ENCODE measurements at regions not wholly inside any gene's neighbourhood (a gene's known extent, or its start where the extent isn't known, plus 50 kb on each side); places are given as distances from the start of the nearest gene placed in this dataset.

DNA sequence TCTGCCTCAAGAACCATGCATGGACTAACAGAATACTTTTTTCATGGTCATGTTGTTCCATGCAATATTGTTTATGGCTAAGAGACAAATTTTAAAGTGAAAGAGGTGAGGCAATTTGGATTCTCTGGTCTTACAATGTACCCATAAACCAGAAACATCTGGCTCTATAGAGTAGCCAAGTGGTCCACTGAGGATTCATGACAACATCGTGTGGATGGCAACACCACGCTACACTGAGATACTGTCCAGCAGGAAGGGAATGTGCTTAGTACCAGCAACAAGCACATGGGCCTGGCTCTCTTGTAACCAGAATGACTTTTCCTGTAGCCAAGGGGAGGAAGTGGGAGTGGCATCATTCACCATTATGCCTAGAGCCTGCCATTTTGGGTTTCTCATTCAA is 218.2 kb downstream of the GADD45G start (continued):
- TF ChIP-seq, protein P1, sequence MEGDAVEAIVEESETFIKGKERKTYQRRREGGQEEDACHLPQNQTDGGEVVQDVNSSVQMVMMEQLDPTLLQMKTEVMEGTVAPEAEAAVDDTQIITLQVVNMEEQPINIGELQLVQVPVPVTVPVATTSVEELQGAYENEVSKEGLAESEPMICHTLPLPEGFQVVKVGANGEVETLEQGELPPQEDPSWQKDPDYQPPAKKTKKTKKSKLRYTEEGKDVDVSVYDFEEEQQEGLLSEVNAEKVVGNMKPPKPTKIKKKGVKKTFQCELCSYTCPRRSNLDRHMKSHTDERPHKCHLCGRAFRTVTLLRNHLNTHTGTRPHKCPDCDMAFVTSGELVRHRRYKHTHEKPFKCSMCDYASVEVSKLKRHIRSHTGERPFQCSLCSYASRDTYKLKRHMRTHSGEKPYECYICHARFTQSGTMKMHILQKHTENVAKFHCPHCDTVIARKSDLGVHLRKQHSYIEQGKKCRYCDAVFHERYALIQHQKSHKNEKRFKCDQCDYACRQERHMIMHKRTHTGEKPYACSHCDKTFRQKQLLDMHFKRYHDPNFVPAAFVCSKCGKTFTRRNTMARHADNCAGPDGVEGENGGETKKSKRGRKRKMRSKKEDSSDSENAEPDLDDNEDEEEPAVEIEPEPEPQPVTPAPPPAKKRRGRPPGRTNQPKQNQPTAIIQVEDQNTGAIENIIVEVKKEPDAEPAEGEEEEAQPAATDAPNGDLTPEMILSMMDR (conservative IDR thresholded peaks at IDR 0.05; ENCODE audit: low read depth in 2 of 2) = no peak
- TF ChIP-seq ZNF331 (CRISPR knock-in tag; IDR thresholded peaks at IDR 0.05; ENCODE audit: low read depth) = no peak

DNA sequence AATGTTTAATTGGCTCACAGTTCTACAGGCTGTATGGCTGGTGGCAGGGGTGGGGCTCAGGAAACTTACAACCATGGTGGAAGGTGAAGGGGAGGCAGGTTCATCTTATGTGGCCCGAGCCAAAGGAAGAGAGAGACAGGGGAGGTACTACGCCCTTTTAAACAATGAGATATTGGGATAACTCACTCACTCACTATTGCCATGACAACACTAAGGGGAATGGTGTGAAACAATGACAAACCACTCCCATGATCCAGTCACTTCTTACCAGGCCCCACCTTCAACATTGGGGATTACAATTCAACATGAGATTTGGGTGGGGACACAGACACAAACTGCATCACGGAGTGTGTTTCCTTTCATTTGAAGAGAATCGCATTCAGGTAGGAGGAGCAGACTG is 220.9 kb downstream of the GADD45G start:
- no peaks in the 10 kb centered on the region for H3K36me3 ChIP-seq (ENCODE audit: insufficient read depth)
- no peak overlapping the region for H2AFZ ChIP-seq
- H3F3A ChIP-seq (replicated peaks; ENCODE audit: low read depth) = no peaks in the 10 kb centered on the region
- H3K4me2 ChIP-seq = no peak overlapping the region
- no peak for TF ChIP-seq ZNF331 (CRISPR knock-in tag; IDR thresholded peaks at IDR 0.05; ENCODE audit: low read depth)
- no peak for TF ChIP-seq EZH2 (IDR thresholded peaks at IDR 0.05; ENCODE audit: low read depth, unreplicated experiment)
- no peak for TF ChIP-seq POLR2AphosphoS5 (IDR thresholded peaks at IDR 0.05; ENCODE audit: low read depth)
- TF ChIP-seq, protein P2, sequence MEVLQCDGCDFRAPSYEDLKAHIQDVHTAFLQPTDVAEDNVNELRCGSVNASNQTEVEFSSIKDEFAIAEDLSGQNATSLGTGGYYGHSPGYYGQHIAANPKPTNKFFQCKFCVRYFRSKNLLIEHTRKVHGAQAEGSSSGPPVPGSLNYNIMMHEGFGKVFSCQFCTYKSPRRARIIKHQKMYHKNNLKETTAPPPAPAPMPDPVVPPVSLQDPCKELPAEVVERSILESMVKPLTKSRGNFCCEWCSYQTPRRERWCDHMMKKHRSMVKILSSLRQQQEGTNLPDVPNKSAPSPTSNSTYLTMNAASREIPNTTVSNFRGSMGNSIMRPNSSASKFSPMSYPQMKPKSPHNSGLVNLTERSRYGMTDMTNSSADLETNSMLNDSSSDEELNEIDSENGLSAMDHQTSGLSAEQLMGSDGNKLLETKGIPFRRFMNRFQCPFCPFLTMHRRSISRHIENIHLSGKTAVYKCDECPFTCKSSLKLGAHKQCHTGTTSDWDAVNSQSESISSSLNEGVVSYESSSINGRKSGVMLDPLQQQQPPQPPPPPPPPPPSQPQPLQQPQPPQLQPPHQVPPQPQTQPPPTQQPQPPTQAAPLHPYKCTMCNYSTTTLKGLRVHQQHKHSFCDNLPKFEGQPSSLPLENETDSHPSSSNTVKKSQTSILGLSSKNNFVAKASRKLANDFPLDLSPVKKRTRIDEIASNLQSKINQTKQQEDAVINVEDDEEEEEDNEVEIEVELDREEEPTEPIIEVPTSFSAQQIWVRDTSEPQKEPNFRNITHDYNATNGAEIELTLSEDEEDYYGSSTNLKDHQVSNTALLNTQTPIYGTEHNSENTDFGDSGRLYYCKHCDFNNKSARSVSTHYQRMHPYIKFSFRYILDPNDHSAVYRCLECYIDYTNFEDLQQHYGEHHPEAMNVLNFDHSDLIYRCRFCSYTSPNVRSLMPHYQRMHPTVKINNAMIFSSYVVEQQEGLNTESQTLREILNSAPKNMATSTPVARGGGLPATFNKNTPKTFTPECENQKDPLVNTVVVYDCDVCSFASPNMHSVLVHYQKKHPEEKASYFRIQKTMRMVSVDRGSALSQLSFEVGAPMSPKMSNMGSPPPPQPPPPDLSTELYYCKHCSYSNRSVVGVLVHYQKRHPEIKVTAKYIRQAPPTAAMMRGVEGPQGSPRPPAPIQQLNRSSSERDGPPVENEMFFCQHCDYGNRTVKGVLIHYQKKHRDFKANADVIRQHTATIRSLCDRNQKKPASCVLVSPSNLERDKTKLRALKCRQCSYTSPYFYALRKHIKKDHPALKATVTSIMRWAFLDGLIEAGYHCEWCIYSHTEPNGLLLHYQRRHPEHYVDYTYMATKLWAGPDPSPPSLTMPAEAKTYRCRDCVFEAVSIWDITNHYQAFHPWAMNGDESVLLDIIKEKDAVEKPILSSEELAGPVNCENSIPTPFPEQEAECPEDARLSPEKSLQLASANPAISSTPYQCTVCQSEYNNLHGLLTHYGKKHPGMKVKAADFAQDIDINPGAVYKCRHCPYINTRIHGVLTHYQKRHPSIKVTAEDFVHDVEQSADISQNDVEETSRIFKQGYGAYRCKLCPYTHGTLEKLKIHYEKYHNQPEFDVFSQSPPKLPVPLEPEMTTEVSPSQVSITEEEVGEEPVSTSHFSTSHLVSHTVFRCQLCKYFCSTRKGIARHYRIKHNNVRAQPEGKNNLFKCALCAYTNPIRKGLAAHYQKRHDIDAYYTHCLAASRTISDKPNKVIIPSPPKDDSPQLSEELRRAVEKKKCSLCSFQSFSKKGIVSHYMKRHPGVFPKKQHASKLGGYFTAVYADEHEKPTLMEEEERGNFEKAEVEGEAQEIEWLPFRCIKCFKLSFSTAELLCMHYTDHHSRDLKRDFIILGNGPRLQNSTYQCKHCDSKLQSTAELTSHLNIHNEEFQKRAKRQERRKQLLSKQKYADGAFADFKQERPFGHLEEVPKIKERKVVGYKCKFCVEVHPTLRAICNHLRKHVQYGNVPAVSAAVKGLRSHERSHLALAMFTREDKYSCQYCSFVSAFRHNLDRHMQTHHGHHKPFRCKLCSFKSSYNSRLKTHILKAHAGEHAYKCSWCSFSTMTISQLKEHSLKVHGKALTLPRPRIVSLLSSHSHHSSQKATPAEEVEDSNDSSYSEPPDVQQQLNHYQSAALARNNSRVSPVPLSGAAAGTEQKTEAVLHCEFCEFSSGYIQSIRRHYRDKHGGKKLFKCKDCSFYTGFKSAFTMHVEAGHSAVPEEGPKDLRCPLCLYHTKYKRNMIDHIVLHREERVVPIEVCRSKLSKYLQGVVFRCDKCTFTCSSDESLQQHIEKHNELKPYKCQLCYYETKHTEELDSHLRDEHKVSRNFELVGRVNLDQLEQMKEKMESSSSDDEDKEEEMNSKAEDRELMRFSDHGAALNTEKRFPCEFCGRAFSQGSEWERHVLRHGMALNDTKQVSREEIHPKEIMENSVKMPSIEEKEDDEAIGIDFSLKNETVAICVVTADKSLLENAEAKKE (CRISPR knock-in tag; IDR thresholded peaks at IDR 0.05) = no peak
- no peak for TF ChIP-seq EZH2phosphoT487 (IDR thresholded peaks at IDR 0.05; ENCODE audit: unreplicated experiment)
- no peak for TF ChIP-seq STAT1 (IDR thresholded peaks at IDR 0.05; ENCODE audit: unreplicated experiment)
- TF ChIP-seq, protein P3, sequence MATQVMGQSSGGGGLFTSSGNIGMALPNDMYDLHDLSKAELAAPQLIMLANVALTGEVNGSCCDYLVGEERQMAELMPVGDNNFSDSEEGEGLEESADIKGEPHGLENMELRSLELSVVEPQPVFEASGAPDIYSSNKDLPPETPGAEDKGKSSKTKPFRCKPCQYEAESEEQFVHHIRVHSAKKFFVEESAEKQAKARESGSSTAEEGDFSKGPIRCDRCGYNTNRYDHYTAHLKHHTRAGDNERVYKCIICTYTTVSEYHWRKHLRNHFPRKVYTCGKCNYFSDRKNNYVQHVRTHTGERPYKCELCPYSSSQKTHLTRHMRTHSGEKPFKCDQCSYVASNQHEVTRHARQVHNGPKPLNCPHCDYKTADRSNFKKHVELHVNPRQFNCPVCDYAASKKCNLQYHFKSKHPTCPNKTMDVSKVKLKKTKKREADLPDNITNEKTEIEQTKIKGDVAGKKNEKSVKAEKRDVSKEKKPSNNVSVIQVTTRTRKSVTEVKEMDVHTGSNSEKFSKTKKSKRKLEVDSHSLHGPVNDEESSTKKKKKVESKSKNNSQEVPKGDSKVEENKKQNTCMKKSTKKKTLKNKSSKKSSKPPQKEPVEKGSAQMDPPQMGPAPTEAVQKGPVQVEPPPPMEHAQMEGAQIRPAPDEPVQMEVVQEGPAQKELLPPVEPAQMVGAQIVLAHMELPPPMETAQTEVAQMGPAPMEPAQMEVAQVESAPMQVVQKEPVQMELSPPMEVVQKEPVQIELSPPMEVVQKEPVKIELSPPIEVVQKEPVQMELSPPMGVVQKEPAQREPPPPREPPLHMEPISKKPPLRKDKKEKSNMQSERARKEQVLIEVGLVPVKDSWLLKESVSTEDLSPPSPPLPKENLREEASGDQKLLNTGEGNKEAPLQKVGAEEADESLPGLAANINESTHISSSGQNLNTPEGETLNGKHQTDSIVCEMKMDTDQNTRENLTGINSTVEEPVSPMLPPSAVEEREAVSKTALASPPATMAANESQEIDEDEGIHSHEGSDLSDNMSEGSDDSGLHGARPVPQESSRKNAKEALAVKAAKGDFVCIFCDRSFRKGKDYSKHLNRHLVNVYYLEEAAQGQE (IDR thresholded peaks at IDR 0.05; ENCODE audit: unreplicated experiment) = no peak
- no peak for TF ChIP-seq CREB1 (CRISPR knock-in tag; IDR thresholded peaks at IDR 0.05; ENCODE audit: low read depth)
- Mint-ChIP-seq H3K4me3 (no peak overlapping the region), H3K9me3 (no peaks in the 10 kb centered on the region; the same call in 1 of the 3 replicates), H3K4me1 (peaks cover 4% of the 10 kb centered on the region; the same call in 2 of the 3 replicates), H3K27ac (no peak overlapping the region), H3K36me3 (ENCODE audit: low read depth) (no peaks in the 10 kb centered on the region), H3K27me3 (ENCODE audit: insufficient read depth, low read depth, poor library complexity) (no peaks in the 10 kb centered on the region)
- no peaks in the 10 kb centered on the region for H3K27me3 ChIP-seq (ENCODE audit: insufficient read depth)
- H3K4me1 ChIP-seq (ENCODE audit: insufficient read depth) = no peaks in the 10 kb centered on the region
- no peak overlapping the region for H3K27ac ChIP-seq (ENCODE audit: low read depth)
- H3K79me2 ChIP-seq (replicated peaks; ENCODE audit: insufficient read depth) = no peaks in the 10 kb centered on the region
- ATAC-seq (no peak), DNase-seq (ENCODE audit: low spot score) (no peak)
- 0 out of 2 replicates have a peak, but pooled peaks cover 3% of the 10 kb centered on the region for H4K20me1 ChIP-seq (replicated peaks; ENCODE audit: insufficient read depth)
- no peak overlapping the region for H3K4me3 ChIP-seq
- peaks cover 6% of the 10 kb centered on the region; the same call in 1 of the 2 replicates for H3K9me2 ChIP-seq (ENCODE audit: insufficient read depth)

Measured in GM23338 (cell line).